Smooth muscle cell (in vitro differentiated cells): ENCODE measurements at regions not wholly inside any gene's neighbourhood (a gene's known extent, or its start where the extent isn't known, plus 50 kb on each side); places are given as distances from the start of the nearest gene placed in this dataset.

Experiments
- DNase-seq: peaks from one replicate; lab custom pipeline; 2025; ENCODE audit not compliant: unreplicated experiment; lab: John Stamatoyannopoulos, UW
- H2AFZ ChIP-seq: fragments of 200-600 bp; sonication (generic); 2 replicates; pipeline ENCODE4 v1.6.0; 2016; ENCODE audit warnings: antibody characterized with exemption, low read depth, mild to moderate bottlenecking
- H3F3A ChIP-seq: fragments of 200-600 bp; sonication (generic); 2 replicates; pipeline ENCODE4 v1.6.0; 2017; ENCODE audit warnings: antibody characterized with exemption, low read depth
- H3K27ac ChIP-seq: fragments of 200-600 bp; sonication (generic); 2 replicates; pipeline ENCODE4 v1.5.1; 2016; ENCODE audit warnings: low read depth, mild to moderate bottlenecking
- H3K27me3 ChIP-seq: fragments of 200-600 bp; sonication (generic); 2 replicates; pipeline ENCODE4 v1.6.1; 2016; ENCODE audit warnings: low read depth, mild to moderate bottlenecking
- H3K36me3 ChIP-seq: fragments of 200-600 bp; sonication (generic); 2 replicates; pipeline ENCODE4 v1.5.1; 2016; ENCODE audit warnings: low read depth
- H3K4me1 ChIP-seq: fragments of 200-600 bp; sonication (generic); 2 replicates; pipeline ENCODE4 v1.5.1; 2016; ENCODE audit warnings: low read depth
- H3K4me2 ChIP-seq: fragments of 200-600 bp; sonication (generic); 2 replicates; pipeline ENCODE4 v1.6.0; 2016; ENCODE audit warnings: mild to moderate bottlenecking
- H3K4me3 ChIP-seq: fragments of 200-600 bp; sonication (generic); 2 replicates; pipeline ENCODE4 v1.5.1; 2016; ENCODE audit warnings: mild to moderate bottlenecking
- H3K79me2 ChIP-seq: fragments of 200-600 bp; sonication (generic); 2 replicates; pipeline ENCODE4 v1.6.0; 2016; ENCODE audit warnings: low read depth, mild to moderate bottlenecking
- H3K9ac ChIP-seq: fragments of 200-600 bp; sonication (generic); 2 replicates; pipeline ENCODE4 v1.6.0; 2016; ENCODE audit warnings: low read depth
- H3K9me3 ChIP-seq: fragments of 200-600 bp; sonication (generic); replicated peaks from 2 replicates; pipeline ENCODE4 v1.5.1; 2016; ENCODE audit warnings: low read depth
- H4K20me1 ChIP-seq: fragments of 200-600 bp; sonication (generic); 2 replicates; pipeline ENCODE4 v1.6.0; 2016; ENCODE audit warnings: low read depth
- CTCF ChIP-seq: fragments of 200-600 bp; sonication (generic); IDR thresholded peaks from 2 replicates; pipeline ENCODE4 v1.5.1; 2017; ENCODE audit warnings: borderline replicate concordance, mild to moderate bottlenecking, antibody characterized with exemption; ENCODE audit not compliant: insufficient read depth, poor library complexity, severe bottlenecking
- WGBS: methylation state at CpG from one replicate; pipeline ENCODE4 v1.1.7; 2016; ENCODE audit warnings: low lambda C conversion rate; 5-methylcytosine and 5-hydroxymethylcytosine counted together

DNA sequence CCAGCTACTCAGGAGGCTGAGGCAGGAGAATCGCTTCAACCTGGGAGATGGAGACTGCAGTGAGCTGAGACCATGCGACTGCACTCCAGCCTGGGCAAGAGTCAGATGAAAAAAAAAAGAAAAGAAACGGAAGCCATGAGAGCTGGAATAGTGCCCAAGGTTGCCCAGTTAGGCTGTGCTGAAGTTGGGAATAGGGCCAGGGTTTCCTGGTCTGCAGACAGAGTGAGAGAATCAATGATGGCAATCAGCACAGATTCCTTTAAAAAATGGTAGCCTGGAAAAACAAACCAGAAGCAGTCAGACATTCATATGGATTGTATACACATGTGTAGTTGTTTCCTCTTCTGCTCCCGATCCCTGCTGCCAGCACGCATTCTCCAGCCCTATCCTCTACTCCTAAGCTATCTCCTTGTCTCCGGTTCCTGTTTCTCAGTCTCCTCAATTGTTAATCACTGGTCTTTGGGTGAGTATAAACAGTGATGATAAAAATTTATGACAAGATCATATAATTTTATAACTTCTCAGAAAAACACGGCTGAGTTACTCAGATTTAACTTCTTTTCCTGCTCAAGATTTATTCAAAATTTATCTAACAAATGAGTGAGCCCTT is 316.2 kb upstream of the UMPS start:
- H3F3A ChIP-seq: no peaks in the 10 kb centered on the region
- H3K4me1 ChIP-seq: peaks cover 4% of the 10 kb centered on the region
- no peak overlapping the region for H3K4me3 ChIP-seq
- TF ChIP-seq CTCF: no peak
- no peak overlapping the region for H3K9ac ChIP-seq
- H3K27me3 ChIP-seq: no peaks in the 10 kb centered on the region
- no peaks in the 10 kb centered on the region for H3K79me2 ChIP-seq
- DNase-seq: no peak
- H3K36me3 ChIP-seq: no peaks in the 10 kb centered on the region
- 81% methylated on average over 7 of the region's 7 CpGs for WGBS
- no peak overlapping the region for H3K4me2 ChIP-seq
- H3K27ac ChIP-seq: no peak overlapping the region
- H4K20me1 ChIP-seq: no peaks in the 10 kb centered on the region
- H2AFZ ChIP-seq: no peak overlapping the region
- no peaks in the 10 kb centered on the region for H3K9me3 ChIP-seq

DNA sequence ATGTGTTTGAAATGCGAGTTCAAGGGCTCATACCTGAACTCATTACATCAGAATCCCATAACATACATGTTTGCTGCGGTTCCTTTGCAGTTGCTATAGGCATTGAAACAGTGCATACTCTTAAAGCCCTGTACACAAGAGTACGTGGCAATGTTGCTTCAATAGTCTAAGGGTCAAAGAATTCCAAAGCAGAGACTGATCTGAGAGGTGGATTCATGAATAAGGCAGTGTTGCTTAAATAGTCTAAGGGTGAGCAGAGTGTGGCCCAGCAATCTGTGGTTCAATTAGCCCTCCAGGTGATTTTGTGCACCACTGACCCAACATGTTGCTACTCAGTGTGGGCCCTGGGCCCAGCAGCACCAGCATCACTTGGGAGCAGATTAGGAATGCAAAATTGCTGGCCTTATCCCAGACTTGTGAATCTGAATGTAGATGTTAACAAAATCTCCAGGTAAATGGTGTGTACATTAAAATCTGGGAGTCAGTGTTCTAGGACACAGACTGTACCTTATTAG is 314.7 kb upstream of the UMPS start:
- Histone ChIP-seq H3K4me3 (no peak overlapping the region), H3K79me2 (no peaks in the 10 kb centered on the region), H4K20me1 (no peaks in the 10 kb centered on the region), H2AFZ (no peak overlapping the region), H3K27ac (no peak overlapping the region), H3K9me3 (no peaks in the 10 kb centered on the region), H3K9ac (no peak overlapping the region), H3K36me3 (no peaks in the 10 kb centered on the region), H3F3A (no peaks in the 10 kb centered on the region), H3K4me2 (no peak overlapping the region), H3K4me1 (no peaks in the 10 kb centered on the region), H3K27me3 (no peaks in the 10 kb centered on the region)
- no peak for DNase-seq
- TF ChIP-seq CTCF: no peak
- WGBS: 94% methylated on average over 3 of the region's 3 CpGs

DNA sequence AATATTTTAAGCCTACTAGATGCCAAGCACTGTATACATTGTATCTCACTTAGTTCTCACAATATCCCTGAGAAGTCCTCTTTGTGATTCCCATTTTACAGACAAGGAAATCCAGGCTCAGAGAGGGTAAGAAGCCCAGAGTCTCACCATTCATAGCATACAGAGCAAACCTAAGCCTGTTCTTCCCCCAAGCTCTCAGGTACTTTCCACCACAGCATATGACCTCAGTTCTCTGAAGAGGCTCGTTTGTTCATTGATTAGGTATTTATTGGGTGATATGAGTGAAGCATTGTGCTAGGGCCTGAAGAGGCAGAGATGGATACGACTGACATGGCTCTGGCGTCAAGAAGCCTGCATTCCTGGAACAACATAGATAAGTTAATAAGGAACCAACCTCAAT is 310.9 kb upstream of the UMPS start:
- H4K20me1 ChIP-seq: no peaks in the 10 kb centered on the region
- no peak overlapping the region for H3K9ac ChIP-seq
- no peak overlapping the region for H3K4me3 ChIP-seq
- no peak for DNase-seq
- no peaks in the 10 kb centered on the region for H3K36me3 ChIP-seq
- no peaks in the 10 kb centered on the region for H3K9me3 ChIP-seq
- H3K27ac ChIP-seq: no peak overlapping the region
- H2AFZ ChIP-seq: no peak overlapping the region
- 66% methylated on average over 3 of the region's 3 CpGs for WGBS
- no peaks in the 10 kb centered on the region for H3K79me2 ChIP-seq
- no peaks in the 10 kb centered on the region for H3K27me3 ChIP-seq
- no peak for TF ChIP-seq CTCF
- H3K4me2 ChIP-seq: no peak overlapping the region
- no peaks in the 10 kb centered on the region for H3F3A ChIP-seq
- no peaks in the 10 kb centered on the region for H3K4me1 ChIP-seq

DNA sequence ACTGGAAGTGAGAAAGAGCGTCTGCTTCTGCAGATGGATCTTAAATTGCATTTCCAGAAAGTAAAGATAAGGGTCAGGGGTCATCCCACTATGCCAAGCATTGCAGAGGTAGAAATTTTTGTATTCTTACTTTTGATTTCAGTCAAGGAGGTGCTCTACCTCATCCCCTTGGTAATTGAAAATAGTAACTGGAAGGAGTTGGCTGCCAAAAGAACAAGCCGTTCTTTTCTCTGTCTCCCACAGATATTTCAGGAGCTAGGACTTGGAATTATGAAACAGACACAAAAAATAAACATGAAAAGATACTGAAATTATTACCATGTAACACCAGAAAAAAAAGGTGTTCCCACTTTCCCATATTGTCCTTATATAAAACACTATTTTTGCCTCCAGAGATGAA is 309.9 kb upstream of the UMPS start:
- 98% methylated on average over 2 of the region's 2 CpGs for WGBS
- Histone ChIP-seq H3K27me3 (no peaks in the 10 kb centered on the region), H3K79me2 (no peaks in the 10 kb centered on the region), H3K9me3 (no peaks in the 10 kb centered on the region), H3K4me3 (no peak overlapping the region), H3K4me2 (no peak overlapping the region), H3K9ac (no peak overlapping the region), H3F3A (no peaks in the 10 kb centered on the region), H2AFZ (no peak overlapping the region), H4K20me1 (no peaks in the 10 kb centered on the region), H3K36me3 (no peaks in the 10 kb centered on the region), H3K4me1 (no peaks in the 10 kb centered on the region), H3K27ac (no peak overlapping the region)
- no peak for DNase-seq
- TF ChIP-seq CTCF: no peak
